ENCODE measurements at regions not wholly inside any gene's neighbourhood (a gene's known extent, or its start where the extent isn't known, plus 50 kb on each side); places are given as distances from the start of the nearest gene placed in this dataset.

- H3K9me3 ChIP-seq (ENCODE audit: low read depth, low read length, poor library complexity, severe bottlenecking) = no peaks in the 10 kb centered on the region
- intact Hi-C loops (cut with micrococcal nuclease; ENCODE audit: unreplicated experiment) = no loop called here
- H3K36me3 ChIP-seq (ENCODE audit: insufficient read depth, low read length, poor library complexity, severe bottlenecking) = no peaks in the 10 kb centered on the region
- H3K4me1 ChIP-seq (ENCODE audit: insufficient read depth, low read length, poor library complexity, severe bottlenecking) = no peaks in the 10 kb centered on the region
- ChIA-PET POLR2A (ENCODE audit: low non-redundant PET) (no interaction called here), CTCF (no interaction called here)
- H3K4me3 ChIP-seq (ENCODE audit: low read depth, low read length, poor library complexity, severe bottlenecking) = no peak overlapping the region
- BruUV-seq (replicated peaks) = no TSS peak
- TF ChIP-seq CTCF (conservative IDR thresholded peaks at IDR 0.05; ENCODE audit: low read depth, low read length) = no peak
- no peak for TF ChIP-seq EZH2 (IDR thresholded peaks at IDR 0.05; ENCODE audit: borderline replicate concordance, low read depth, low read length, poor library complexity, severe bottlenecking)
- DNase-seq (ENCODE audit: low spot score) = no peak
- no peaks in the 10 kb centered on the region for H3K27me3 ChIP-seq (replicated peaks; ENCODE audit: insufficient read depth, low read depth, low read length, poor library complexity)
- H3K27ac ChIP-seq (ENCODE audit: low read depth, low read length, poor library complexity, severe bottlenecking) = peak overlapping the region; percentile 54
Measured at GRCh38 chr2:9681427-9681817, 50.6 kb upstream of the YWHAQ start.

DNA sequence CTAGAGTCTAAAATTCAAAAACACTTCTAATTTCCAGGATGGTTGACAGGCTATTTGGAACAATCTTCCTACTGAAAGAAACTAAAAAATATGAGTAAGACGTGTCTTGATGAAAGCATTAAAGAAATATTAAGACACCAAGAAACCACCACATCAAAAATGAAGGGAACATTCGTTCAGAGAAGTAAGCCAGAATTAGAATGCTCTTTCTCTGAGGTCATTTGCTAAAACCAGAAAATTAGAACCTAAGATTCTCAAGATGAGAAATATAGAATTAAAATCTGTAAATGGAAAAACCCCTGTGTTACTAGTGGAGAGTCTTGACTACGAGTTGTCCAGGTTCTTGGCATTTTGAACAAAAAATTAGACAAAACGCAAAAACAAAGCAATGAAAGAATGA lies 54.8 kb upstream of the YWHAQ start:
- no TSS peak for BruUV-seq (replicated peaks)
- no peak for DNase-seq (ENCODE audit: low spot score)

GRCh38 chr2:9686061-9686460 lies 55.3 kb upstream of the YWHAQ start:
- no peak for DNase-seq (ENCODE audit: low spot score)
- CTCF ChIA-PET = interaction anchor here (0.6 kb wide), 1 partner anchor 128 kb away, joined by 3 read pairs; no protein-coding TSS in a partner anchor
- BruUV-seq (replicated peaks) = no TSS peak

More for the DNA sequence above, 54.8 kb upstream of the YWHAQ start:
- intact Hi-C loops (cut with micrococcal nuclease; ENCODE audit: unreplicated experiment) = no loop called here
- H3K36me3 ChIP-seq (ENCODE audit: insufficient read depth, low read length, poor library complexity, severe bottlenecking) = no peaks in the 10 kb centered on the region
- H3K9me3 ChIP-seq (ENCODE audit: low read depth, low read length, poor library complexity, severe bottlenecking) = no peaks in the 10 kb centered on the region
- no peaks in the 10 kb centered on the region for H3K27me3 ChIP-seq (replicated peaks; ENCODE audit: insufficient read depth, low read depth, low read length, poor library complexity)
- H3K4me1 ChIP-seq (ENCODE audit: insufficient read depth, low read length, poor library complexity, severe bottlenecking) = no peaks in the 10 kb centered on the region
- no peak overlapping the region for H3K4me3 ChIP-seq (ENCODE audit: low read depth, low read length, poor library complexity, severe bottlenecking)
- CTCF ChIA-PET = no interaction called here
- POLR2A ChIA-PET (ENCODE audit: low non-redundant PET) = no interaction called here
- no peak overlapping the region for H3K27ac ChIP-seq (ENCODE audit: low read depth, low read length, poor library complexity, severe bottlenecking)
- TF ChIP-seq CTCF (conservative IDR thresholded peaks at IDR 0.05; ENCODE audit: low read depth, low read length) (no peak), EZH2 (IDR thresholded peaks at IDR 0.05; ENCODE audit: borderline replicate concordance, low read depth, low read length, poor library complexity, severe bottlenecking) (no peak)

More at GRCh38 chr2:9686061-9686460, 55.3 kb upstream of the YWHAQ start:
- Histone ChIP-seq H3K36me3 (ENCODE audit: insufficient read depth, low read length, poor library complexity, severe bottlenecking) (no peaks in the 10 kb centered on the region), H3K27ac (ENCODE audit: low read depth, low read length, poor library complexity, severe bottlenecking) (no peak overlapping the region), H3K4me3 (ENCODE audit: low read depth, low read length, poor library complexity, severe bottlenecking) (no peak overlapping the region), H3K27me3 (replicated peaks; ENCODE audit: insufficient read depth, low read depth, low read length, poor library complexity) (no peaks in the 10 kb centered on the region), H3K4me1 (ENCODE audit: insufficient read depth, low read length, poor library complexity, severe bottlenecking) (no peaks in the 10 kb centered on the region), H3K9me3 (ENCODE audit: low read depth, low read length, poor library complexity, severe bottlenecking) (no peaks in the 10 kb centered on the region)
- intact Hi-C loops (cut with micrococcal nuclease; ENCODE audit: unreplicated experiment) = no loop called here
- TF ChIP-seq EZH2 (IDR thresholded peaks at IDR 0.05; ENCODE audit: borderline replicate concordance, low read depth, low read length, poor library complexity, severe bottlenecking) = no peak
- no peak for TF ChIP-seq CTCF (conservative IDR thresholded peaks at IDR 0.05; ENCODE audit: low read depth, low read length)
- POLR2A ChIA-PET (ENCODE audit: low non-redundant PET) = no interaction called here

Data from A673 (cell line).